ENCODE measurements at regions not wholly inside any gene's neighbourhood (a gene's known extent, or its start where the extent isn't known, plus 50 kb on each side); places are given as distances from the start of the nearest gene placed in this dataset.

- Histone ChIP-seq H4K20me1 (ENCODE audit: insufficient read depth) (no peaks in the 10 kb centered on the region), H3K36me3 (replicated peaks in 1 of 2; ENCODE audit: control insufficient read depth in 1 of 2, insufficient read depth in 2 of 2, low read length in 1 of 2) (no peaks in the 10 kb centered on the region), H3K79me2 (ENCODE audit: insufficient read depth) (no peaks in the 10 kb centered on the region), H3K9me2 (no peaks in the 10 kb centered on the region), H3F3A (replicated peaks; ENCODE audit: insufficient read depth) (no peaks in the 10 kb centered on the region), H3K4me1 (ENCODE audit: control insufficient read depth in 1 of 2, insufficient read depth in 2 of 2, low read depth in 1 of 2, low read length in 1 of 2) (peaks cover 0 to 6% of the 10 kb centered on the region in 2 experiments; a peak in 2 of 4 replicates), H3K9ac (no peak overlapping the region), H2AFZ (ENCODE audit: low read depth) (0 out of 2 replicates have a peak overlapping the region, but pooled peaks have one; percentile 2), H3K27ac (ENCODE audit: low read depth in 2 of 2, low read length in 1 of 2) (no peak overlapping the region), H3K9me3 (no peaks in the 10 kb centered on the region), H3K4me2 (no peak overlapping the region), H3K4me3 (ENCODE audit: low read depth in 2 of 2, low read length in 1 of 2) (no peak overlapping the region), H3K27me3 (ENCODE audit: insufficient read depth) (no peaks in the 10 kb centered on the region)
- TF ChIP-seq FOSL2 (IDR thresholded peaks at IDR 0.05; ENCODE audit: borderline replicate concordance, low read depth) (no peak), JUND (IDR thresholded peaks at IDR 0.05) (no peak), NFIC (IDR thresholded peaks at IDR 0.05; ENCODE audit: borderline replicate concordance) (no peak), TEAD4 (IDR thresholded peaks at IDR 0.05; ENCODE audit: borderline replicate concordance, insufficient read depth) (no peak), CHD2 (IDR thresholded peaks at IDR 0.05; ENCODE audit: low read length, partially characterized antibody) (no peak), RCOR1 (IDR thresholded peaks at IDR 0.05; ENCODE audit: low read length) (no peak), EP300 (IDR thresholded peaks at IDR 0.05; ENCODE audit: borderline replicate concordance in 1 of 2, low read depth in 1 of 2, low read length in 1 of 2) (no peak), GABPA (IDR thresholded peaks at IDR 0.05; ENCODE audit: low read depth) (no peak), SMC3 (IDR thresholded peaks at IDR 0.05; ENCODE audit: low read depth, low read length) (no peak), GATA2 (CRISPR knock-in tag; IDR thresholded peaks at IDR 0.05) (no peak), NRF1 (IDR thresholded peaks at IDR 0.05; ENCODE audit: low read depth, low read length) (no peak)
- TF ChIP-seq, protein P1, sequence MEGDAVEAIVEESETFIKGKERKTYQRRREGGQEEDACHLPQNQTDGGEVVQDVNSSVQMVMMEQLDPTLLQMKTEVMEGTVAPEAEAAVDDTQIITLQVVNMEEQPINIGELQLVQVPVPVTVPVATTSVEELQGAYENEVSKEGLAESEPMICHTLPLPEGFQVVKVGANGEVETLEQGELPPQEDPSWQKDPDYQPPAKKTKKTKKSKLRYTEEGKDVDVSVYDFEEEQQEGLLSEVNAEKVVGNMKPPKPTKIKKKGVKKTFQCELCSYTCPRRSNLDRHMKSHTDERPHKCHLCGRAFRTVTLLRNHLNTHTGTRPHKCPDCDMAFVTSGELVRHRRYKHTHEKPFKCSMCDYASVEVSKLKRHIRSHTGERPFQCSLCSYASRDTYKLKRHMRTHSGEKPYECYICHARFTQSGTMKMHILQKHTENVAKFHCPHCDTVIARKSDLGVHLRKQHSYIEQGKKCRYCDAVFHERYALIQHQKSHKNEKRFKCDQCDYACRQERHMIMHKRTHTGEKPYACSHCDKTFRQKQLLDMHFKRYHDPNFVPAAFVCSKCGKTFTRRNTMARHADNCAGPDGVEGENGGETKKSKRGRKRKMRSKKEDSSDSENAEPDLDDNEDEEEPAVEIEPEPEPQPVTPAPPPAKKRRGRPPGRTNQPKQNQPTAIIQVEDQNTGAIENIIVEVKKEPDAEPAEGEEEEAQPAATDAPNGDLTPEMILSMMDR (IDR thresholded peaks at IDR 0.05) = no peak
- TF ChIP-seq, protein P2, sequence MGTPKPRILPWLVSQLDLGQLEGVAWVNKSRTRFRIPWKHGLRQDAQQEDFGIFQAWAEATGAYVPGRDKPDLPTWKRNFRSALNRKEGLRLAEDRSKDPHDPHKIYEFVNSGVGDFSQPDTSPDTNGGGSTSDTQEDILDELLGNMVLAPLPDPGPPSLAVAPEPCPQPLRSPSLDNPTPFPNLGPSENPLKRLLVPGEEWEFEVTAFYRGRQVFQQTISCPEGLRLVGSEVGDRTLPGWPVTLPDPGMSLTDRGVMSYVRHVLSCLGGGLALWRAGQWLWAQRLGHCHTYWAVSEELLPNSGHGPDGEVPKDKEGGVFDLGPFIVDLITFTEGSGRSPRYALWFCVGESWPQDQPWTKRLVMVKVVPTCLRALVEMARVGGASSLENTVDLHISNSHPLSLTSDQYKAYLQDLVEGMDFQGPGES (IDR thresholded peaks at IDR 0.05; ENCODE audit: low read depth, low read length) = no peak
- 94% methylated on average over 2 of the region's 2 CpGs for WGBS (ENCODE audit: low lambda C conversion rate)
- no peak for DNase-seq
- ChIA-PET CTCF (interaction anchor here (1.1 to 1.5 kb wide), 2 partner anchors 13 to 43 kb away, joined by 3 to 4 read pairs; no protein-coding TSS in a partner anchor), POLR2A (no interaction called here)
These were observed 101.6 kb downstream of the RPL22L1 start for GRCh38 chr3:170768334-170768801.

DNA sequence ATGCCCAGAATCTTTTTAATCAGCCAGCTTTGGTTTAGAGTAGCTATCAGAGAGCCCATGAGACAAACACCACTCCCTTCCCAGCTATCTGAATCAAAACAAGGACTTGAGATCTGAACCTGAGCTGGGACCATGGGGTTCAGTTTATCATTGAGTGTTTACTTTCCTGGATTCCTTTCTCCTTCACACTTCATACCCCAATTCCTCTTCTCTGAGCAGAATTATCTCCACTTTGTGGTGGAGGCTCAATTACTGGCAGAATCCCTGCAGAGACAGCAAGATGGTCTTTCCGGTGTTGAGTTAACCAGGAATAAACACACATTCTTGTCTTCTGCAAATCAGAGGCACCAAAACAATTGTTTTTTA lies 102.4 kb downstream of the RPL22L1 start:
- Histone ChIP-seq H3K36me3 (replicated peaks in 1 of 2; ENCODE audit: control insufficient read depth in 1 of 2, insufficient read depth in 2 of 2, low read length in 1 of 2) (no peaks in the 10 kb centered on the region), H2AFZ (ENCODE audit: low read depth) (no peak overlapping the region), H3F3A (replicated peaks; ENCODE audit: insufficient read depth) (no peaks in the 10 kb centered on the region), H3K9me2 (no peaks in the 10 kb centered on the region), H3K9me3 (no peaks in the 10 kb centered on the region), H3K4me2 (no peak overlapping the region), H3K4me1 (ENCODE audit: control insufficient read depth in 1 of 2, insufficient read depth in 2 of 2, low read depth in 1 of 2, low read length in 1 of 2) (peaks cover 0 to 6% of the 10 kb centered on the region in 2 experiments; a peak in 2 of 4 replicates), H3K27me3 (ENCODE audit: insufficient read depth) (no peaks in the 10 kb centered on the region), H3K9ac (no peak overlapping the region), H3K27ac (ENCODE audit: low read depth in 2 of 2, low read length in 1 of 2) (no peak overlapping the region), H3K4me3 (ENCODE audit: low read depth in 2 of 2, low read length in 1 of 2) (no peak overlapping the region), H4K20me1 (ENCODE audit: insufficient read depth) (no peaks in the 10 kb centered on the region), H3K79me2 (ENCODE audit: insufficient read depth) (no peaks in the 10 kb centered on the region)
- DNase-seq = no peak
- WGBS (ENCODE audit: low lambda C conversion rate) = 100% methylated on average over 1 of the region's 1 CpG
- ChIA-PET CTCF (interaction anchor here (1.1 to 1.5 kb wide), 2 partner anchors 14 to 44 kb away, joined by 3 to 4 read pairs; no protein-coding TSS in a partner anchor), POLR2A (no interaction called here)
- TF ChIP-seq PBX3 (IDR thresholded peaks at IDR 0.05) = no peak
- TF ChIP-seq FOXJ3 (CRISPR knock-in tag; IDR thresholded peaks at IDR 0.05) = no peak
- TF ChIP-seq, protein P3, sequence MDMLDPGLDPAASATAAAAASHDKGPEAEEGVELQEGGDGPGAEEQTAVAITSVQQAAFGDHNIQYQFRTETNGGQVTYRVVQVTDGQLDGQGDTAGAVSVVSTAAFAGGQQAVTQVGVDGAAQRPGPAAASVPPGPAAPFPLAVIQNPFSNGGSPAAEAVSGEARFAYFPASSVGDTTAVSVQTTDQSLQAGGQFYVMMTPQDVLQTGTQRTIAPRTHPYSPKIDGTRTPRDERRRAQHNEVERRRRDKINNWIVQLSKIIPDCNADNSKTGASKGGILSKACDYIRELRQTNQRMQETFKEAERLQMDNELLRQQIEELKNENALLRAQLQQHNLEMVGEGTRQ (IDR thresholded peaks at IDR 0.05; ENCODE audit: borderline replicate concordance, low read depth, low read length) = no peak
- no peak for TF ChIP-seq MAX (IDR thresholded peaks at IDR 0.05; ENCODE audit: low read depth)
- TF ChIP-seq JUND (IDR thresholded peaks at IDR 0.05) = no peak
- TF ChIP-seq, protein P1 (IDR thresholded peaks at IDR 0.05) = no peak
- TF ChIP-seq USF1 (IDR thresholded peaks at IDR 0.05; ENCODE audit: borderline replicate concordance, low read depth) = no peak
- TF ChIP-seq NRF1 (IDR thresholded peaks at IDR 0.05; ENCODE audit: low read depth, low read length) = no peak
- no peak for TF ChIP-seq POLR2AphosphoS5 (IDR thresholded peaks at IDR 0.05; ENCODE audit: low read depth, low read length)
- TF ChIP-seq FOSL2 (IDR thresholded peaks at IDR 0.05; ENCODE audit: borderline replicate concordance, low read depth) = no peak
- no peak for TF ChIP-seq RXRA (IDR thresholded peaks at IDR 0.05; ENCODE audit: borderline replicate concordance, low read depth)

Data from SK-N-SH (cell line).